Stimulated activated CD8-positive, alpha-beta memory T cell treated with anti-CD3 and anti-CD28 coated beads, Interleukin-4, amount 100 ng/mL, for 48 hours (primary cell): ENCODE measurements at regions not wholly inside any gene's neighbourhood (a gene's known extent, or its start where the extent isn't known, plus 50 kb on each side); places are given as distances from the start of the nearest gene placed in this dataset.

Experiments used
- DNase-seq: peaks from one replicate; pipeline ENCODE4 v3.0.0-alpha.2; 2020

- DNase-seq = no peak
Measured at GRCh38 chr5:20615888-20616563, 628.0 kb upstream of the CDH18 start.

GRCh38 chr5:20611620-20612019, 623.6 kb upstream of the CDH18 start:
- no peak for DNase-seq

- no peak for DNase-seq
Measured at GRCh38 chr5:20610681-20611080, 622.7 kb upstream of the CDH18 start.

- DNase-seq = no peak
Measured at GRCh38 chr5:20609126-20609525, 621.1 kb upstream of the CDH18 start.

GRCh38 chr5:20608567-20608966, 620.6 kb upstream of the CDH18 start:
- no peak for DNase-seq

GRCh38 chr5:20605732-20606525, 617.9 kb upstream of the CDH18 start:
- no peak for DNase-seq

GRCh38 chr5:20604992-20605391, 617.0 kb upstream of the CDH18 start:
- DNase-seq = no peak

GRCh38 chr5:20601678-20602100, 613.7 kb upstream of the CDH18 start:
- no peak for DNase-seq

- DNase-seq = no peak
Measured at GRCh38 chr5:20590356-20590755, 602.4 kb upstream of the CDH18 start.

- no peak for DNase-seq
Measured at GRCh38 chr5:20575571-20575970, 587.6 kb upstream of the CDH18 start.

- DNase-seq = no peak
Measured at GRCh38 chr5:20574576-20574975, 586.6 kb upstream of the CDH18 start.

- no peak for DNase-seq
Measured at GRCh38 chr5:20572614-20573013, 584.6 kb upstream of the CDH18 start.

- no peak for DNase-seq
Measured at GRCh38 chr5:20570486-20570885, 582.5 kb upstream of the CDH18 start.

- DNase-seq = no peak
Measured at GRCh38 chr5:20562544-20562943, 574.5 kb upstream of the CDH18 start.

GRCh38 chr5:20559845-20560244, 571.8 kb upstream of the CDH18 start:
- no peak for DNase-seq

GRCh38 chr5:20556115-20556763, 568.2 kb upstream of the CDH18 start:
- no peak for DNase-seq

- DNase-seq = no peak
Measured at GRCh38 chr5:20555034-20555433, 567.0 kb upstream of the CDH18 start.

GRCh38 chr5:20554001-20554400, 566.0 kb upstream of the CDH18 start:
- DNase-seq = no peak

GRCh38 chr5:20537911-20538703, 550.1 kb upstream of the CDH18 start:
- no peak for DNase-seq

GRCh38 chr5:20536813-20537212, 548.8 kb upstream of the CDH18 start:
- DNase-seq = no peak

GRCh38 chr5:20536341-20536740, 548.3 kb upstream of the CDH18 start:
- no peak for DNase-seq

GRCh38 chr5:20528471-20528870, 540.5 kb upstream of the CDH18 start:
- no peak for DNase-seq

- DNase-seq = no peak
Measured at GRCh38 chr5:20524991-20525529, 537.1 kb upstream of the CDH18 start.
